Breast epithelium (tissue), 3 donors: ENCODE measurements at regions not wholly inside any gene's neighbourhood (a gene's known extent, or its start where the extent isn't known, plus 50 kb on each side); places are given as distances from the start of the nearest gene placed in this dataset.

Source experiments
- CTCF ChIP-seq, 3 donors: fragments of 450-650 bp; IDR thresholded peaks; one replicate each; pipeline ENCODE4 v1.5.1; 2016 to 2017; ENCODE audit warnings: antibody characterized with exemption in 3 of 3, mild to moderate bottlenecking in 3 of 3, moderate library complexity in 3 of 3
- POLR2A ChIP-seq: fragments of 450-650 bp; IDR thresholded peaks from one replicate; pipeline ENCODE4 v1.6.1; 2016; ENCODE audit warnings: antibody characterized with exemption, mild to moderate bottlenecking, moderate library complexity
- POLR2AphosphoS5 ChIP-seq, 3 donors: sonication (generic); formaldehyde crosslinking; IDR thresholded peaks; one replicate each; pipeline ENCODE4 v1.6.1; 2017; ENCODE audit warnings: antibody characterized with exemption in 3 of 3

- TF ChIP-seq CTCF (IDR thresholded peaks at IDR 0.05), result no peak
- TF ChIP-seq POLR2A, result no peak
- no peak for TF ChIP-seq POLR2AphosphoS5 (IDR thresholded peaks at IDR 0.05)
These were observed 141.9 kb upstream of the GJE1 start for GRCh38 chr6:141990840-141991239.
